ENCODE measurements at regions not wholly inside any gene's neighbourhood (a gene's known extent, or its start where the extent isn't known, plus 50 kb on each side); places are given as distances from the start of the nearest gene placed in this dataset.

DNA sequence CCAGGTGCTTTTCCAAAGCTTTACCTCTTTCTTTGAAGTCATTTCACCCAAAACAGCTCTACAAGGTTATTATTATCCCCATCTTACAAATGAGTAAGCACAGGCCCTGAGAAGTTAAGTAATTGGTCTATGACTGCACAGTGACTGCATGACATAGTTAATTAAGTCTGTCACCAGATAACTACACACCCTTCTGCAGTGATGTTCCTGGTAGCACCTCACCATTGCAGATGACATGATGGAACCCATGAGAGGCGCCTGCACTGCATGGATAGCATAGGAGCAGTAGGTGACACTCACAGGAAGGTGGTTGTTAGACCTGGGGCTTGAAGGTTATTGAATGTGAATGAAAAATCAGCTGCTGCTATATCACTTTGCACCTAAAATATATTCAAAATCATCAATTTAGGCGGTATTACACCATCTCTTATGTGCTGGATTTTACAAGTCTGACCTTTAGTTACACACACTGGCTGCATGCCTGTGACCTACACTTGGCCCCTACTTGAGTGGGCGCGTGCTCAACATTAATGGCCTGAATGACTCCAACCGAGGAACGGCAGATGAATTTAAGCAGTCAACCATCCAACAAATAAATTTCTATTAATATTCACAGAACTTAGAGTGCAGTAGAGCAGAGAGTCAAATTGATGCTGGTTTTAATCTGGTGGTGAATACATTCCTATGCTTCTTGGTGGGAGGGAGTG, 239.6 kb downstream of the CDH11 start (continued):
- TF ChIP-seq PAX5 (IDR thresholded peaks at IDR 0.05; ENCODE audit: borderline replicate concordance, low read depth, low read length) (no peak), NRF1 (conservative IDR thresholded peaks at IDR 0.05; ENCODE audit: low read depth, low read length) (no peak), MTA2 (IDR thresholded peaks at IDR 0.05; ENCODE audit: low read depth) (no peak)

DNA sequence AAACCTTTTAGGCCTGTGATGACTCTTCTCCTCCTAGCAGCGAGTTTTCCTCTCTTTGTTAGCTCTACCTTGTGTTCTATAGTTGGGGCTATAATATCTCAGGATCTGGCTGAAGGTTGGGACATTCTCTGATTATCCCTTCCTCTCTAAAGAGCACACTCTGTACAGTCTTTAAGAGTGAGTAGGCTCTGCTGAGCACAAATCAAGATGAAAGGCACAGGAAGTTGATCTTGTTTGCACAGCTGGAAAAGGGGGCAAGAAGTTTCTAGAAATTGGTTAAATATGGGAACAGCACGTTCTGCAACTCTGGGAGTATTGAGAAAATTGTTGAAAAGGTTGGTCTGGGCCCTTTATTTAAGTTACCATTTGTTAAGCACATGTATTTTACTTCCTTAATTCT, 240.9 kb downstream of the CDH11 start:
- no peak for DNase-seq (ENCODE audit: low read depth, low spot score)
- WGBS (ENCODE audit: insufficient coverage, insufficient replicate concordance, low lambda C conversion rate, missing lambda C conversion rate) = 0% methylated on average over 2 of the region's 2 CpGs
- no TSS peak for BruUV-seq (replicated peaks)
- CTCF ChIA-PET = interaction anchor here (0.6 kb wide), 1 partner anchor 66 kb away, joined by 3 read pairs; no protein-coding TSS in a partner anchor
- Histone ChIP-seq H2AFZ (ENCODE audit: control insufficient read depth, low read depth, low read length) (no peak overlapping the region), H3K4me2 (ENCODE audit: control insufficient read depth, insufficient read depth) (no peak overlapping the region), H3K36me3 (ENCODE audit: control insufficient read depth in 2 of 2, insufficient read depth in 2 of 2, low read length in 1 of 2) (no peaks in the 10 kb centered on the region), H4K20me1 (ENCODE audit: control insufficient read depth, insufficient read depth) (no peaks in the 10 kb centered on the region), H3K4me1 (ENCODE audit: control insufficient read depth, insufficient read depth, low read length) (no peaks in the 10 kb centered on the region), H3K9ac (ENCODE audit: control insufficient read depth, insufficient read depth, low read length) (no peak overlapping the region), H3K9me3 (replicated peaks; ENCODE audit: control insufficient read depth, insufficient read depth, low read length) (no peaks in the 10 kb centered on the region), H3K27me3 (replicated peaks in 1 of 2; ENCODE audit: control insufficient read depth in 2 of 2, insufficient read depth in 2 of 2, low read length in 1 of 2) (no peaks in the 10 kb centered on the region), H3K79me2 (ENCODE audit: control insufficient read depth, insufficient read depth, low read length) (no peaks in the 10 kb centered on the region), H3K27ac (ENCODE audit: control insufficient read depth, insufficient read depth) (no peak overlapping the region), H3K4me3 (no peak overlapping the region)
- no peak for FAIRE-seq
- RAD21 ChIA-PET (ENCODE audit: unreplicated experiment) = no interaction called here
- SMC1A ChIA-PET (ENCODE audit: uncharacterized antibody, unreplicated experiment) = no interaction called here
- POLR2A ChIA-PET = no interaction called here
- no peak for ATAC-seq
- intact Hi-C loops (cut with micrococcal nuclease; ENCODE audit: unreplicated experiment) = no loop called here
- in situ Hi-C loops (cut with MboI) = no loop called here
- TF ChIP-seq EED (IDR thresholded peaks at IDR 0.05; ENCODE audit: low read depth) = no peak
- TF ChIP-seq, protein P1, sequence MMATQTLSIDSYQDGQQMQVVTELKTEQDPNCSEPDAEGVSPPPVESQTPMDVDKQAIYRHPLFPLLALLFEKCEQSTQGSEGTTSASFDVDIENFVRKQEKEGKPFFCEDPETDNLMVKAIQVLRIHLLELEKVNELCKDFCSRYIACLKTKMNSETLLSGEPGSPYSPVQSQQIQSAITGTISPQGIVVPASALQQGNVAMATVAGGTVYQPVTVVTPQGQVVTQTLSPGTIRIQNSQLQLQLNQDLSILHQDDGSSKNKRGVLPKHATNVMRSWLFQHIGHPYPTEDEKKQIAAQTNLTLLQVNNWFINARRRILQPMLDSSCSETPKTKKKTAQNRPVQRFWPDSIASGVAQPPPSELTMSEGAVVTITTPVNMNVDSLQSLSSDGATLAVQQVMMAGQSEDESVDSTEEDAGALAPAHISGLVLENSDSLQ (IDR thresholded peaks at IDR 0.05) = no peak
- TF ChIP-seq HCFC1 (IDR thresholded peaks at IDR 0.05; ENCODE audit: low read length) = no peak
- no peak for TF ChIP-seq DPF2 (IDR thresholded peaks at IDR 0.05)
- no peak for TF ChIP-seq EP300 (IDR thresholded peaks at IDR 0.05; ENCODE audit: borderline replicate concordance in 1 of 2, control insufficient read depth in 1 of 2, low read depth in 2 of 2, low read length in 2 of 2)
- no peak for TF ChIP-seq TBL1XR1 (IDR thresholded peaks at IDR 0.05; ENCODE audit: low read depth, low read length)
- TF ChIP-seq IKZF1 (conservative IDR thresholded peaks at IDR 0.05) = no peak
- no peak for TF ChIP-seq JUND (IDR thresholded peaks at IDR 0.05; ENCODE audit: low read depth, low read length)
- TF ChIP-seq, protein P2, sequence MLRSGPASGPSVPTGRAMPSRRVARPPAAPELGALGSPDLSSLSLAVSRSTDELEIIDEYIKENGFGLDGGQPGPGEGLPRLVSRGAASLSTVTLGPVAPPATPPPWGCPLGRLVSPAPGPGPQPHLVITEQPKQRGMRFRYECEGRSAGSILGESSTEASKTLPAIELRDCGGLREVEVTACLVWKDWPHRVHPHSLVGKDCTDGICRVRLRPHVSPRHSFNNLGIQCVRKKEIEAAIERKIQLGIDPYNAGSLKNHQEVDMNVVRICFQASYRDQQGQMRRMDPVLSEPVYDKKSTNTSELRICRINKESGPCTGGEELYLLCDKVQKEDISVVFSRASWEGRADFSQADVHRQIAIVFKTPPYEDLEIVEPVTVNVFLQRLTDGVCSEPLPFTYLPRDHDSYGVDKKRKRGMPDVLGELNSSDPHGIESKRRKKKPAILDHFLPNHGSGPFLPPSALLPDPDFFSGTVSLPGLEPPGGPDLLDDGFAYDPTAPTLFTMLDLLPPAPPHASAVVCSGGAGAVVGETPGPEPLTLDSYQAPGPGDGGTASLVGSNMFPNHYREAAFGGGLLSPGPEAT (IDR thresholded peaks at IDR 0.05; ENCODE audit: low read depth) = no peak
- no peak for TF ChIP-seq LARP7 (IDR thresholded peaks at IDR 0.05)
- no peak for TF ChIP-seq ETV6 (conservative IDR thresholded peaks at IDR 0.05 in 1 of 2, IDR thresholded peaks at IDR 0.05 in 1 of 2; ENCODE audit: borderline replicate concordance in 1 of 2, low read depth in 1 of 2)
- TF ChIP-seq, protein P3, sequence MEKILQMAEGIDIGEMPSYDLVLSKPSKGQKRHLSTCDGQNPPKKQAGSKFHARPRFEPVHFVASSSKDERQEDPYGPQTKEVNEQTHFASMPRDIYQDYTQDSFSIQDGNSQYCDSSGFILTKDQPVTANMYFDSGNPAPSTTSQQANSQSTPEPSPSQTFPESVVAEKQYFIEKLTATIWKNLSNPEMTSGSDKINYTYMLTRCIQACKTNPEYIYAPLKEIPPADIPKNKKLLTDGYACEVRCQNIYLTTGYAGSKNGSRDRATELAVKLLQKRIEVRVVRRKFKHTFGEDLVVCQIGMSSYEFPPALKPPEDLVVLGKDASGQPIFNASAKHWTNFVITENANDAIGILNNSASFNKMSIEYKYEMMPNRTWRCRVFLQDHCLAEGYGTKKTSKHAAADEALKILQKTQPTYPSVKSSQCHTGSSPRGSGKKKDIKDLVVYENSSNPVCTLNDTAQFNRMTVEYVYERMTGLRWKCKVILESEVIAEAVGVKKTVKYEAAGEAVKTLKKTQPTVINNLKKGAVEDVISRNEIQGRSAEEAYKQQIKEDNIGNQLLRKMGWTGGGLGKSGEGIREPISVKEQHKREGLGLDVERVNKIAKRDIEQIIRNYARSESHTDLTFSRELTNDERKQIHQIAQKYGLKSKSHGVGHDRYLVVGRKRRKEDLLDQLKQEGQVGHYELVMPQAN (conservative IDR thresholded peaks at IDR 0.05) = no peak
- TF ChIP-seq, protein P4, sequence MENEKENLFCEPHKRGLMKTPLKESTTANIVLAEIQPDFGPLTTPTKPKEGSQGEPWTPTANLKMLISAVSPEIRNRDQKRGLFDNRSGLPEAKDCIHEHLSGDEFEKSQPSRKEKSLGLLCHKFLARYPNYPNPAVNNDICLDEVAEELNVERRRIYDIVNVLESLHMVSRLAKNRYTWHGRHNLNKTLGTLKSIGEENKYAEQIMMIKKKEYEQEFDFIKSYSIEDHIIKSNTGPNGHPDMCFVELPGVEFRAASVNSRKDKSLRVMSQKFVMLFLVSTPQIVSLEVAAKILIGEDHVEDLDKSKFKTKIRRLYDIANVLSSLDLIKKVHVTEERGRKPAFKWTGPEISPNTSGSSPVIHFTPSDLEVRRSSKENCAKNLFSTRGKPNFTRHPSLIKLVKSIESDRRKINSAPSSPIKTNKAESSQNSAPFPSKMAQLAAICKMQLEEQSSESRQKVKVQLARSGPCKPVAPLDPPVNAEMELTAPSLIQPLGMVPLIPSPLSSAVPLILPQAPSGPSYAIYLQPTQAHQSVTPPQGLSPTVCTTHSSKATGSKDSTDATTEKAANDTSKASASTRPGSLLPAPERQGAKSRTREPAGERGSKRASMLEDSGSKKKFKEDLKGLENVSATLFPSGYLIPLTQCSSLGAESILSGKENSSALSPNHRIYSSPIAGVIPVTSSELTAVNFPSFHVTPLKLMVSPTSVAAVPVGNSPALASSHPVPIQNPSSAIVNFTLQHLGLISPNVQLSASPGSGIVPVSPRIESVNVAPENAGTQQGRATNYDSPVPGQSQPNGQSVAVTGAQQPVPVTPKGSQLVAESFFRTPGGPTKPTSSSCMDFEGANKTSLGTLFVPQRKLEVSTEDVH (IDR thresholded peaks at IDR 0.05; ENCODE audit: low read depth, partially characterized antibody) = no peak
